Stimulated activated CD8-positive, alpha-beta memory T cell treated with anti-CD3 and anti-CD28 coated beads, Interleukin-15, amount 100 ng/mL, for 4 hours (primary cell): ENCODE measurements at regions not wholly inside any gene's neighbourhood (a gene's known extent, or its start where the extent isn't known, plus 50 kb on each side); places are given as distances from the start of the nearest gene placed in this dataset.

Experiments
- DNase-seq, 2 donors: peaks; one replicate each; pipeline ENCODE4 v3.0.0-alpha.2; 2020; ENCODE audit warnings: low read depth in 2 of 2

DNA sequence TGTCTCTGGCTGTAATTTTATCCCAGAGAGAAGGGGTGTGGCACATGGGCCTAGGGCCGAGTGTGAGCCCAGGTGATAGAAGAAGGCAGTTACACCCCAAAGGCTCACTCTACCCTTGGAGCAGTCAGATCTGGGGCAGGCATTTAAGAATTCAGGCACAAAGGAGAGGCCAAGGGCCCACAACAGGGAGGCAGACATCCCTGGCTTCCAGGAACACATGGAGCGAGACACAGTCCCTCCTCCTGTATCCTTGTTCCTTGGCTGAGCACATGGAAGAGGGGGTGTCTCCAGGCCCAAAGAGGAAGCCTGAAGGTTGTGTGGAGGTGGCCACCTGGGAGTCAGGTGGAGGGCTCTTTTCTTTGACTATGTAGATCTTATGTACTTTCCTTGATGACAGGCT lies 286.2 kb downstream of the RPS24 start:
- no peak for DNase-seq

DNA sequence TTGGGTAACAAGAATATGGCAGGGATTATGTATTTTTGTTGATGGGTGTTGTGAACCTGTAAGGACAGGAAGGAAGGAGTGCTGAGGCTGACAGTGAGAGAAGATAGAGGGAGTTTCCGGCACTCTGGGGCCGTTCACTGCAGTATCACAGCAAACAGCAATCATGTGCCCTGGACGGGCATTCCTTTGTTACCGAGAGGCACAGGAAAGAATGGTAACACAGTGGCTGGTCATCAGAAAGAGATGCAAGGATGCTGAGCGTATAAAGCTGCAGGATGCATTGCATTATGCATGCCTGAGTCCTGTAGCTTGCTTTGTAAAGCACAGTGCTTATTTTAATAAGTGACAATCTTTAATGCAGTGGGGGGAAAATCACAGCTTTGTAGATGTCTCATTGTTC lies 286.8 kb downstream of the RPS24 start:
- DNase-seq = no peak

DNA sequence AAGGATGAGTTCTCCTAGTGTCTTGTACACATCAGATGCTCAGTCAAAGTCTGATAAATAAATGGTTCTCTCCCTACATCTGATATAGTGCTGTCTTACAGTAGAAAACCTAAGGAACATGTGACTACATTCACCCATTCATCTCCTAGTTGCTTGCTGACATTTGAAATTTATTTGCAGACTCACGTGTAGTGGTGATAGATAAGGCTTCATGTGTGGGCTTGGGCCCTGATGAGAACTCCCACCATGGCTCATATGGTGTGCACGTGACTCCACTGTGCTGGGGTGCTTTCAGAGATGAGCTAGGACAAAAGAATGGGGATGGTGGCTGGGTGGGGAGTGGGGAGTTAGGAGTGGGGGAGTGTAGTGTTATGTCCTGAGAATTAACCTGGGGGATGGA lies 287.3 kb downstream of the RPS24 start:
- DNase-seq = no peak

DNA sequence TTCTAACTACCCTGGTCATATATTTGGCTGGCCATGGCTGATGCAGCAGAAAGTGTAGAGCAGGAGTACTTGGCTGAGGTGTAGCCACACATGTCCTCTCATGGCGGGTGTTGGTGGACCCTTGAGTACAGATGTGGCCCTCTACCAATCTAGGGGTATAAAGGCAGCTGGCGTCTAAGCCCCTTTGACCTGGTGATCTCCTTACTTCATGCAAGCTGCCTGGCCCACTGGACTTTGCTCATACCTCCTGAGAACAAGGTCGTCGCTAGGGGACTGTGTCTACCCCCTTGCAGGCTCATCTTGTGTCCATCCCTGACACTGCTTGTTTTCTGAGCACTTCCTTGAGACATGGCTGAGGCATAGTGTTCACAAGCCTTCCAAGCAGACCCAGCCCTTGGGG lies 287.8 kb downstream of the RPS24 start:
- no peak for DNase-seq

DNA sequence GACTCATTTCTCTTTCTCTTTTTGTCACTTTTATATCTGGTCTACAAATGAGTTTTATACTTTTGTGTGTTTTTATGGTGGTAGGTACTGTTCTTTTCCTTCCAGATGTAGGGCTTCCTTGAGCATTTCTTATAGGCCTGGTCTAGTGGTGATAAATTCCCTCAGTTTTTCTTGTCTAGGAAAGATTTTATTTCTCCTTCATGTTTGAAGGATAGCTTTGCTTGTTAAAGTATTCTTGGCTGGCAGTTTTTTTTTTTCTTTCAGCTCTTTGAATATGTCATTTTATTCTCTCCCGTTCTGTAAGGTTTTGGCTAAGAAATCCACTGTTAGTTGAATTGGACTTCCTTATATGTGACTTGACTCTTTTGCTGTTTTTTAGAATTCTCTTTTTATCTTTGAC lies 292.7 kb downstream of the RPS24 start:
- no peak for DNase-seq

DNA sequence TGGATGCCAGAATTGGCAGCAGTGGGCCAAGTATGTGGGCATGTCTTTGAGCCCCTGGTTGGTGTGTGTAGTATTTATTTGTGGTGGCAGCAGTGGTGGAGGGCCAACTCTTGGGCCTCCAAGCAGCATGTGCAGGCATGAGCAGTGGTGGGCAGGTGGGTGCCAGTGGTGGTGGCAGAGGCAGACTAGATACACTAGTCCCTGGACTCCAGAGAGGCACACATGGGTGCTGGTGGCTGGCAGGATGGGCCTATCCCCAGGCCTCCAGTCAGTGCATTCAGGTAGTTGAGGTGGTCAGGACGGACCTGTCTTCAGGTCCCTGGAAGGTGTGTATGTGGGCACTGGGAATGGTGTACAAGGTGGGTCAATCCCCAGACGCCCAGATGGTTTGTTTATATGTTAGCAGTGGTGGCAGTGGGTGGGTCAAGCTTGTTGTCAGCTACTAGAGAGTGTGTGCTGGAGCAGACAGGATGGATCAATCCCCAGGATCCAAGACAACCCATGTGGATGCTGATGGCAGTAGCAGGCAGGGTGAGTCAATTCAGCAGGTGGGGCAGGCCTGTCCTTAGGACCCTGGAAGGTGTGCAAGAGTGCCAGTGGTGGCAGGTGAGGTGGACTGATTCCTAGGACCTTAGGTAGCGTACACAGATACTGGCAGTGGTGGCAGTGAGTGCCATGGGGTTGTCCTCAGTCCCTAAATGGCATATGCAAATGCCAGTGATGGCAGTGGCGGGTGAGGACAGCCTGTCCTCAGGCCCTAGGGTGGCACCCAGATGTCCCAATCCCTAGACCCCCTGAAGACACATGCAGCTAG lies 294.3 kb downstream of the RPS24 start:
- no peak for DNase-seq

DNA sequence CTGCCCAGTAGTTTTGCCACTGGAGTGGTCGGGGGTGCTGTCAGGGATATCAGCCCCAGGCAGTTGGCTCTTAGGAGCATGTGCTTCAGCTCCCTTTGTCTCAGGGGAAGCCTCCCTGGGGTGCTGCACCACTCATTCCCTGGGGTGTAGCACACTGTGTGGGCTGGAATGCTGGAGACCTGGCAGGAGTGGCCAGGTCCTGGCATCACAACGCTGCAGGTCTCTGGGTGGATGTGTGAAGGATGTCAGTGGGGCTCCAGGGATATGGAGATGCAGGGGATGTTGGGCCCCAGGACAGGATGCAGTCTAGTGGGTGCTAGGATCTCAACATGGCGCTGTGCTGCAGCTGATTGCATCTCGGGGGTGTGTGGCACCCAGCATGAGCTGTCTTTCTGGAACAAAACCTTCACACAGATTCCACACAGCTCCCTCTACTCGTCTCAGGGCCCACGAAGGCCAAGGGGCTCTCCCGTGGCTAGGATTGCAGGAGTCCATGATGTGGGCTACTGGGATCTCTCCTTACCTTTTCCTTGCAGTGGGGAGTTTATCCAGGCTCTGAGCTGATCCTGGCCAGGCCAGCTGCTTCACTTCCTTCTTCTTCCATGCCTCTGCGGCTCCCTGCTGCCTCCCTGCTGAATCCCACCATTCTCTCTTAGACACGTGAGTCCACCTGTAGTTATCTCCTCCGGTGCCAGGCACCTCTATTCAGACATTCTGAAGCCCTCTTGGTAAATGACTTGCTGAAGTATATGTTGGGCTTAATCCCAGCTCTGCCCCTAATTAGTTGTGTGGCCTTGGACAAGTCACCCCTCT lies 295.1 kb downstream of the RPS24 start:
- DNase-seq = no peak

DNA sequence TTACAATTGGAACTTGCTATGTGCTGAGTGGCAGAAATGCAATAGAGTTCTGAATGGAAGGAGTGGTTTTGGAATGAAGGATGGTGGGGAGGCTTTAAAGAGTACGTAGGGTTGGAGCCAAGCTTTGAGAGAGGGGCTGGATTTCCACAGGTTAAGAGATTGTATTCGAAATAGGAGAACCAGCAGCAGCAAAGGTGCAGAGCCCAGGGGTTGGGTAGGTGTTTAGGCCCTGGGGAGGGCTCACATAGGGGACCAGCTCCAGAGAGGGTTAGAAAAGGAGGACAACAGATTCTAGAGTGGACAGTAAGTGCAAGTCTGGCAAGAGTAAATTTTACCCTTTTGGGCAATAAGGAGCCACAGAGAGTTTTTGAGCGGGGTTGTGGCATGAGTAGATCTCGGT lies 297.2 kb downstream of the RPS24 start:
- no peak for DNase-seq

DNA sequence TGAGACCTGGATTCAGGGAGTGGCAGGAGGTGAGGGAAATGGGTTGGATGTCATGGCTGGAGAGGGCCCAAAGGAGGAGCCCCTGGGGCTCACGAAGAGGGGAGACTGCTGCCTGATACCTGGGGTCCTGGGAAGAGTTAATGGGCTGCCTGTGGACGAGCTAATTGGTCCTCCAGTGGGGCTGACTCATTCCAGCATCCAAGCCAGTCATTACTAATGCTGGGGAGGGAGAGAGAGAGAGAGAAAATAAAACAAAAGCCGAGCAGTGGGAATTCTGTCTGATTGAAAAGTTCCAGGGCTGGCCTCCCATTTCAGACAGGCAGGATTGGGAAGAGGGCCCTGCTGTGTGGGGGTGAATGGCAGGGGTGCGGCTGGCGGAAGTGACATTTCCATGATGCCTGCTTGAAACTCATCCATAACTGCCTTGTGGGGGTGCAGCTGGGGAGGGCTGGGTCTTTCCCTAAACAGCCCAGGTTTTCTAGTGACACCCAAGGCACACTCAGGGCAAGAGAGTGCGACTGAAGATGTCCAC lies 297.8 kb downstream of the RPS24 start:
- no peak for DNase-seq

DNA sequence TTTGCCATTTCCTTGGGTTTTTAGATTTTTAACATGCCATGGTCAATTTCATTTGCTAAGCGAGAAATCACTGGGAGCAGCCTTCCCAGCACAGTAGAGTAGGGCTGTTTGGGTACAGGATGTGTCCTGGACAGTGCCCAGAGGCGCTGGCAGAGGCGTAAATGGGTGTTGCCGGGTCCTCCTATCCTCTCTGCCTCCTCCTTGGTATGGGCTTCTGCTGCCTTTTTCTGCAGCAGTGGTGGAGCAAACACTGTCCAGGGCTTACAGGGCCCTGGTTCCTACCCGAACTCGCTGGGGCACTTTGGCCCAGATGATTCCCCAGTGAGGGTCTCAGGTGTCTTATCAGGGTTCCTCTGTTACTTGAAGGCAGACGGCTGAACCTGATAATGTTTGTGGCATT lies 298.3 kb downstream of the RPS24 start:
- DNase-seq = no peak

DNA sequence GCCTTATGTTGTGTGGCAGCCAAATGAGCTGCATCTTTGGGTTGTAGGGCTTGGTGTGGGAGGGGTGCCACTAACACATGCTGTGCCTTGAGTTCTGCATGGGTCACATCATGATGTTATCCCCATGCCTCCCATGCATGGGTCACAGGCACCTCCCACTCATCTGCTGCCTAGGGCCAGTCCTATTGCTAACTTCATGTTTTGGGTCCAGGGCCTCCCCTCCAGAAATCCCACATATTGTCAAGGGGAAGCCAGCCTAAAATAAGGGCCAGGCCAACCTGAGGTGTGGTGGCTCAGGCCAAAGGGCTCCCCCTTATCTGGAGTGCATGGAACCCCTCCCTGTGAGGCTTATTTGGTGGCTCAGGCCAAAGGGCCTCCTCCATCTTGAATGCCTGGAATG lies 299.0 kb downstream of the RPS24 start:
- no peak for DNase-seq

DNA sequence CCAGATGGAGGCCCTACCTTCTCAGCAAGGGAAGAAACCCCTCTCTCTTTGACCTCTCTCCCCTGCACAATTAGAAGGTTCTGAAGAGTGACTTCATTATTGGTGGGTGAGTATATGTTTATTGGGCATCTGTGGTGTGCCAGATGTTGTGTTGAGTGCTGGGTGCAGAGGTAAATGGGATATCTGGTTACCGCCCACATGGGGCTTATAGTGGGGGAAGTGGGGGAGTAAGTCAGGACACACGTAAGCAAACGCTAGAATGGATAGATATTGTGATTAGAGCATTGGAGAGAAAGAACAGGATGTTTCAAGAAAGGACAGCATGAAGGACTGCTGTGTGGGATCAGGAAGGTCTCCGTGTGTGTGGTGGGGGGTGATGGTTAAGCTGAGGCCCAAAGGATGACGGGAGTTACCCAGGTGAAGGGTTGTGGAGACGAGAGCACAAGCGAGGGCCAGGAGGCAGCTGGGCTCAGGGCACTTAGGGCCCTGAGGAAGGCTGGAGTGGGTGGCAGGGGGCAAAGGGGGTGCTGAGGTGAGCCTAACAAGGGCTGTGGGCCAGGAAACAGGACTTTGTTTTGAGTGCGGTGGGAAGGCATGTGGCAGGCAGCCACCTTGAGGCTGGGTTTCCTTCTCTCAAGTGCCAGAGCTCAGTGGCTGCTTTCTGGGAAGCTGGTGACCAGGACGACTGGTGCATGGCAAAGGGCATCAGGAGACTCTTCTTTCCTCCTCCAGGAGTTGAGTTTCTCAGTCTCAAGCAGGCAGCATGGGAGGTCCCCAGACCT lies 299.9 kb downstream of the RPS24 start:
- DNase-seq = no peak

DNA sequence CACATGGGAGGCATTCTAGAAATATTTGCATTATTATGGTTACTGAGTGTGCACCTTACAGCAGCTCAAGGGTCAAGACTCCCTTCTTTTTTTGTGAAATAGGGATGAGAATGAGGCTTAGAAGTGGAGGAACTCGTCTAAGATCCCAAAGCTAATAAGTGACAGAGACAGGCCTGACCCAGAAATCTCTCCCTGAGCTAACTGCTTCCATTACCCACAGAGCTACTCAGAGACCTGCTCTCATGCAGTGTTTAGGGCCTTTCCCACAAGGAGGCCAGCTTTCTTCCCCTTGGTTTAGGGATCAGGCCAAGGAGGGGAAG lies 301.7 kb downstream of the RPS24 start:
- DNase-seq = no peak

DNA sequence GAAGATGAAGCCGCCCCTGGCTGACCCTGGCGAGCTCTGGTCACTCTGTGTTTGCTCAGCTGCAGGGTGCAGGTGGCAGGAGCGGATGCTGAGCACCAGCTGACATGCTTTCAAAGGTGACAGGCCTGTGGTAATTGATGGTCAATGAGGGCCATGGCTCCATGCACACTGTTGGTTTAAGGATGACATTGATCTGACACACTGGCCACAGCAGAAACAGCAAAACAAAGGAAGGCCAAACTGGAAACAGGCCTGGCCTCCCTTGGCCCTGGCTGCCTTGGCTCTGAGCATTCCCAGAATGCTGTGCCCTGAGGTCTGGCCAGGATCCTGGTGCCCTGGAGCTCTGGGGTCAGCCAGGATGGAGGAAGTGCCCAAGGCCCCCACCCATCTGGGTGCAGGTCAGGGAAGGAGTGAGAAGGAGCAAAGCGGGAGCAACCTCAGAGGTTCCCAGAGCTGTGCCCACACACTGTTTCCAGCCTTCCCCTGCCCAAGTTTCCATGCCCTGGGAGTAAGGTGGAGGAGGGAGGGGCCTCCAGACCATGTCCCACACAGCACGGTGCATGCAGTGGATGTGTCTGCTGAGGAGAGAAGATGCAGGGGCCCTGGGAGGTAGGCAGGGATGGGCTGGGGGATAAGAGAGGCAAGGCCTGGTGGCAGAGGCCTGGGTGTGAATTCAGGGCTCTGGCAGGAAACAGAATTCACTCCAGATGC lies 302.2 kb downstream of the RPS24 start:
- DNase-seq = no peak

DNA sequence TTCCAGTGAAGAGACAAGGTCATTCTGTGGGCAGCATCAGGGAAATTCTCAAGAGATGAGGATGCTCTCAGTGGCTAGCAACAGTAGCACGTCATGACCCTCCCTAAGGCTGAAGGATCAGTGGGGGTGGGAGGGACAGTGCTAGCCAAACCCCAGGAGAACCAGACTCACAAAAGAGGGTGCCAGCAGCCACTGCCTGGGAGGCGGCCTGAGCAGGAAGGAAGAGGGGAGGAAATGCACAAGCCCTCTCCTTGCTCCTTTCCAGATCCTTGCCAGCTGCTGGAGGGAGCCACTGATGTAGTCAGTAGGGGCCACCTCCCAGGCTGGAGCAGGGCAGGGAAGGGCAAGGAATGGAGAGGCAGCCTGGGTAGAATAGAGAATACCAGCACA lies 302.7 kb downstream of the RPS24 start:
- no peak for DNase-seq

DNA sequence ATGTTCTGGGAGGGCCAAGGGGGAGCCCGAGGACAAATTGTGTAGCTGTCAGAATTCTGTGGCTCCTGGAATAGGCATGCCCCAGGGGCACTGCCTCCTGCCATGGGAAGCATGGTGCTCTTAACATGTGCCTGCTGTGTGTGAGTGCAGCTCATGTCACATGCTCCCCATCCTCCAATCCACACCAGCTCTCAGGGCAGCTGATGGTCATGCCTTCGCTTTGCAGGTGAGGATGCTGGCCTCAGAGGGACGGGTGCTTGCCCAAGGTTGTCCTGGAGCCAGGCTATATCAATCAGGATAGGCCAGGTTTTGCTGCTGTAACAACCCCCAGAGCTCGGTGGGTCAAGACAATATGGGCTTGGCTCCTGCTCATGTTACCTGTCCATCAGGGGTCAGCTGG lies 303.4 kb downstream of the RPS24 start:
- no peak for DNase-seq

DNA sequence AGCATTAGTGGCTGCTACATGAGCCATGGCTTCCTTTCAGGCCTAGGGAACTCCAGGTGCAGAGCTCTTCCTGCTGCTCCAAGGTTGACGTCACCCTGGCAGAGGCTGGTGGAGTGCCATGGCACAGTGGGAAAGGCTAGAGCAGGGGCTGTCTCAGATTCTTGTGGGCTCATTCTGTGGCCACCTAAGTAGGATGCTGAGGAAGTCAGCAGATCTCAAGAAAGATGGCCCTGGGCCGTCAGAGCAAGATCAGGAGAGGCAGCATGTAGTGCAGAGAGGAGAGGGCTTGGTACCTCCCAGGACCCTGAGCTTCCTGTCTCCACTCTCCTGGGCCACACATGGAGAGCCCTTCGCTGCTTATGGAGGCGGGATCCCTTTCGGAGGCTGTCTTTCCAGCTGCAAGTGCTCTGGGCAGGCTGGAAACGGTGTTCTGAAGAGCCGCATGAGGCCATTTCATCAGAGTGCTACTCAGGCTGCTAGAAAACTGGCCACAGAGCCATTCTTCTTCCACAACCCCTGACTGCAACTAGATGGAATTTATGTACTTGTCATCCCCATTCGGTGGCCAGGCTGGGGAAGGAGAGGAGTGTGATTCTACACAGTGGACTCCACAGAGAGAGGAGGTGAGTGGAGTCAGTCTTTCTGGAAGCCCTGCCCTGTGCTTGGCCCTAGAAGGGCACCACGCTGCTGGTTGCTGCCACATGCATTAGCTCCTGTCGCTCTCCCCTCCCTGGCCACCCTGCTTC lies 304.2 kb downstream of the RPS24 start:
- DNase-seq = no peak

DNA sequence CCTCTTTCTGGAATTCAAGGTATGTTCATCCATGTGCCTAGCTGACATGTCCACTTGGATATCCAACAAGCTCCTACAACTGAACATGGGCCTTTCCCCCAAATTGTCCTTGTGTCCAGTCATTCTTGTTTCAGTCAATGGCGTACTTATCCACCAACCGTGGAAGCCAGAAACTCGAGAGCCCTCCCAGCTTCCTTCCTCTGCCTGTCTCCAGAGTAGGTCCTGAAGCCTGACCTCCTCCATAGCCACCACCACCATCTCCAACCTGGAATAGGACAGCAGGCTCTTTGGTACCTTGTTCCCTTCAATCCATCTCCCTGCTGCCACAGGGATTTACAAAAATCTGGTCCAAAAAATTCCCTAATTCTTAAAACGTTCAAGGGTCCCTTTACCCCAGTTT lies 305.1 kb downstream of the RPS24 start:
- DNase-seq = no peak

DNA sequence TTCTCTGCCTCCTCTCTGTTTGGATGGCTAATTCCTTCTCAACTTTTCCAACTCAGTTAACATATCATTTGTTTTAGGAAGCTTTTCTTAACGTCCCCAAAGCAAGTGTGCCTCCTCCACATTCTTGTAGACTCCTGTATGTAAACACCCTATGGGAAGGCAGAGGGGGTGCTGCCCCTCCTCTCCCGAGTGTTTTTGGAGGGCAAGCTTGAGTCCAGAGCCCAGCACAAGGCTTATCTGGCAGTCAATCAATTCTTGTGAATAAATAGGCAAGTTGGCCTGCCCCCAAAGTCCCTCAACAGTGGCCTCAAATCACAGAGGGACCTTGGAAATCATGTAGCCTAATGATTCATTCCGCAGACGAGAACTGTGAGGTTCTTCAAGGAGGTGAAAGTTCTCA lies 305.6 kb downstream of the RPS24 start:
- DNase-seq = no peak

DNA sequence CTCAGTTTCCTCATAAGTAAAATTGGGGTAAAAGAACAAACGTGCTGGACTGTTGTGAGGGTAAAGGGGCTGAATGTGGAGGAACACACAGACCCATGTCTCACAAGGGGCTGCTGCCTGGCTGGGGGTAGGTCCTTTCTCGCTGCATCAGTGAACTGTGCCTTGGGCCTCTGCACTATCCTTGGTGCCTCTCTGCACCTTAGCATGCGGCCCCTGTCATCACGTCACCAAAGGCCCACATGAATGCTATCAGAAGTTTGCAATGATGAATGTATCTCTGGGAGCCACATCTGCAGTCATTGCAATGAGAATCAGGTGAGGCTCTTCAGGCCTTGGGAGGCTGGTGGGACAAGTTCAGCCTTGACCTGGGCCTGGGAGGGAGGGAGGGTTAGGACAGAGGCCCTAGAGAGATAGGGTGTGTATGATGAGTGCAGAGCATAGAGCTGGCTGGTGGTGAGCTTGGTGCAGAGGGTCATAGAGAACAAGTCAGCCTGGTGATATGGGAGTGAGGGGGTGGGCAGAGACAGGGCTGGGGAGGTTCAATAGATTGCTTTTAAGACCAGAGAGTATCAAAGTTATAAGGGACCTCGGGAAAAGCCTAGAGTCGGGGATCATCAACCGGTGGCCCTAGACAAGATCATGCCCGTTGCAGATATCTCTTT lies 308.4 kb downstream of the RPS24 start:
- DNase-seq = no peak
